GM19023 (cell line): ENCODE measurements at regions not wholly inside any gene's neighbourhood (a gene's known extent, or its start where the extent isn't known, plus 50 kb on each side); places are given as distances from the start of the nearest gene placed in this dataset.

Experiments used
- ATAC-seq: cut with Tn5 transposase; IDR thresholded peaks from one replicate; pipeline ENCODE4 v1.9.1; 2021; ENCODE audit warnings: mild to moderate bottlenecking, moderate library complexity; ENCODE audit not compliant: unreplicated experiment

- no peak for ATAC-seq
Measured at GRCh38 chr4:13081830-13082229, 402.3 kb downstream of the RAB28 start.

GRCh38 chr4:13067077-13067476, 417.1 kb downstream of the RAB28 start:
- ATAC-seq: no peak

- no peak for ATAC-seq
Measured at GRCh38 chr4:13059019-13059418, 425.1 kb downstream of the RAB28 start.

GRCh38 chr4:13056630-13057189, 427.4 kb downstream of the RAB28 start:
- no peak for ATAC-seq

GRCh38 chr4:13054420-13054970, 429.6 kb downstream of the RAB28 start:
- ATAC-seq: no peak

GRCh38 chr4:13047591-13047990, 436.5 kb downstream of the RAB28 start:
- no peak for ATAC-seq

- no peak for ATAC-seq
Measured at GRCh38 chr4:13036841-13037240, 447.3 kb downstream of the RAB28 start.

- no peak for ATAC-seq
Measured at GRCh38 chr4:13032936-13033335, 451.2 kb downstream of the RAB28 start.

GRCh38 chr4:13024147-13025105, 459.7 kb downstream of the RAB28 start:
- no peak for ATAC-seq

GRCh38 chr4:13007802-13008470, 476.2 kb downstream of the RAB28 start:
- ATAC-seq: no peak

- ATAC-seq: no peak
Measured at GRCh38 chr4:12993923-12994322, 490.2 kb downstream of the RAB28 start.

- ATAC-seq: no peak
Measured at GRCh38 chr4:12987284-12987683, 496.9 kb downstream of the RAB28 start.

GRCh38 chr4:12979797-12980196, 504.3 kb downstream of the RAB28 start:
- ATAC-seq: no peak

GRCh38 chr4:12978310-12978709, 505.8 kb downstream of the RAB28 start:
- no peak for ATAC-seq

- no peak for ATAC-seq
Measured at GRCh38 chr4:12975511-12975910, 508.6 kb downstream of the RAB28 start.

- no peak for ATAC-seq
Measured at GRCh38 chr4:12973522-12973921, 510.6 kb downstream of the RAB28 start.

- ATAC-seq: no peak
Measured at GRCh38 chr4:12968345-12968744, 515.8 kb downstream of the RAB28 start.

GRCh38 chr4:12966726-12967125, 517.4 kb downstream of the RAB28 start:
- ATAC-seq: no peak

GRCh38 chr4:12965334-12965733, 518.8 kb downstream of the RAB28 start:
- ATAC-seq: no peak

GRCh38 chr4:12963912-12964311, 520.2 kb downstream of the RAB28 start:
- ATAC-seq: no peak

GRCh38 chr4:12963291-12963690, 520.8 kb downstream of the RAB28 start:
- ATAC-seq: no peak
